ENCODE measurements at regions not wholly inside any gene's neighbourhood (a gene's known extent, or its start where the extent isn't known, plus 50 kb on each side); places are given as distances from the start of the nearest gene placed in this dataset.

DNA sequence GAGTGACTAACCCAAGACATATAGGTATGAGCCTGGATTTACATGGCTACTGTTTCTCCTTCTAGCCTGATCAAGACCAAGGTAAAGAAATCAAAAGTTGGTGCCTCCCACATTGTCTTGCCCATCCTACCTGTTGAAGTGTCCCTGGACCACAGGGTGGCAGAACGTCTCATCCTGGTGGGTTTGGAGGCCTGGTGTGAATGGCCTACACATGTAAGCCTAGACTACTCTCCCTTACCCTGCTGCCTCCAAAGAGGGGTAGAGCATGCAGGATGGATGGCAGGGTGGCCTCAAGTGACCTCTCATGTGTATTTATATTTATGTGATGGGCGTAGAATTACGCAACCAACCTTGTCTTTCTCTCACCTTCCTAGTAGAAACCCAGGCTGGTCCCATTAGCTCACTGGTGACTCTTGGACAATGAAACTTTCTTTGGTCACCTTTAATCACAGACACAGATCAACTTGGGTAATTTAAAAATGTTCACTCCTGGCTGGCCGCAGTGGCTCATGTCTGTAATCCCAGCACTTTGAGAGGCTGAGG lies 73.3 kb upstream of the SOD3 start:
- ChIA-PET POLR2A (no interaction called here), CTCF (no interaction called here)
- WGBS (ENCODE audit: insufficient coverage): 100% methylated on average over 1 of the region's 4 CpGs
- H3K9me3 ChIP-seq (ENCODE audit: control extremely low read depth in 1 of 3, control insufficient read depth in 2 of 3, insufficient read depth in 1 of 3, low read length in 2 of 3): peaks cover 0 to 5% (median 0%) of the 10 kb centered on the region in 3 donors
- H3K79me2 ChIP-seq (ENCODE audit: control insufficient read depth, insufficient read depth, low read length): no peaks in the 10 kb centered on the region
- no peaks in the 10 kb centered on the region for H3K27me3 ChIP-seq (replicated peaks in 1 of 4; ENCODE audit: control extremely low read depth in 1 of 4, control insufficient read depth in 3 of 4, insufficient read depth in 4 of 4, low read length in 3 of 4)
- no peaks in the 10 kb centered on the region for H3K4me1 ChIP-seq (ENCODE audit: control insufficient read depth in 2 of 2, insufficient read depth in 2 of 2, low read length in 2 of 2)
- Mint-ChIP-seq H3K27ac (no peak overlapping the region), H3K9me3 (ENCODE audit: insufficient read depth) (no peaks in the 10 kb centered on the region), H3K4me1 (no peaks in the 10 kb centered on the region), H3K4me3 (no peak overlapping the region), H3K27me3 (peaks cover 8% of the 10 kb centered on the region)
- DNase-seq (no peak), ATAC-seq (ENCODE audit: low read depth) (no peak)
- TF ChIP-seq, protein P1, sequence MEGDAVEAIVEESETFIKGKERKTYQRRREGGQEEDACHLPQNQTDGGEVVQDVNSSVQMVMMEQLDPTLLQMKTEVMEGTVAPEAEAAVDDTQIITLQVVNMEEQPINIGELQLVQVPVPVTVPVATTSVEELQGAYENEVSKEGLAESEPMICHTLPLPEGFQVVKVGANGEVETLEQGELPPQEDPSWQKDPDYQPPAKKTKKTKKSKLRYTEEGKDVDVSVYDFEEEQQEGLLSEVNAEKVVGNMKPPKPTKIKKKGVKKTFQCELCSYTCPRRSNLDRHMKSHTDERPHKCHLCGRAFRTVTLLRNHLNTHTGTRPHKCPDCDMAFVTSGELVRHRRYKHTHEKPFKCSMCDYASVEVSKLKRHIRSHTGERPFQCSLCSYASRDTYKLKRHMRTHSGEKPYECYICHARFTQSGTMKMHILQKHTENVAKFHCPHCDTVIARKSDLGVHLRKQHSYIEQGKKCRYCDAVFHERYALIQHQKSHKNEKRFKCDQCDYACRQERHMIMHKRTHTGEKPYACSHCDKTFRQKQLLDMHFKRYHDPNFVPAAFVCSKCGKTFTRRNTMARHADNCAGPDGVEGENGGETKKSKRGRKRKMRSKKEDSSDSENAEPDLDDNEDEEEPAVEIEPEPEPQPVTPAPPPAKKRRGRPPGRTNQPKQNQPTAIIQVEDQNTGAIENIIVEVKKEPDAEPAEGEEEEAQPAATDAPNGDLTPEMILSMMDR (IDR thresholded peaks at IDR 0.05): no peak
- no peak for TF ChIP-seq EZH2 (IDR thresholded peaks at IDR 0.05; ENCODE audit: borderline replicate concordance, insufficient read depth, low read depth, low read length, poor library complexity, severe bottlenecking)
- intact Hi-C loops (cut with micrococcal nuclease): no loop called here
- H3K27ac ChIP-seq (ENCODE audit: low read length in 2 of 2): no peak overlapping the region
- no peak overlapping the region for H3K4me3 ChIP-seq (ENCODE audit: control extremely low read depth in 1 of 5, extremely low read depth in 1 of 5, insufficient read depth in 1 of 5, low read depth in 2 of 5, low read length in 4 of 5)
- no peak overlapping the region for H2AFZ ChIP-seq (ENCODE audit: insufficient read depth, low read depth, low read length, poor library complexity, severe bottlenecking)
- H3K9ac ChIP-seq (ENCODE audit: low read length): no peak overlapping the region
- H3K4me2 ChIP-seq (replicated peaks; ENCODE audit: low read depth, low read length, poor library complexity, severe bottlenecking): no peak overlapping the region
- no peaks in the 10 kb centered on the region for H3K36me3 ChIP-seq (replicated peaks in 1 of 2; ENCODE audit: control extremely low read depth in 1 of 2, control insufficient read depth in 1 of 2, extremely low read depth in 1 of 2, insufficient read depth in 2 of 2, low read length in 1 of 2)
- no peaks in the 10 kb centered on the region for H4K20me1 ChIP-seq (ENCODE audit: control insufficient read depth, insufficient read depth, low read length, poor library complexity, severe bottlenecking)

DNA sequence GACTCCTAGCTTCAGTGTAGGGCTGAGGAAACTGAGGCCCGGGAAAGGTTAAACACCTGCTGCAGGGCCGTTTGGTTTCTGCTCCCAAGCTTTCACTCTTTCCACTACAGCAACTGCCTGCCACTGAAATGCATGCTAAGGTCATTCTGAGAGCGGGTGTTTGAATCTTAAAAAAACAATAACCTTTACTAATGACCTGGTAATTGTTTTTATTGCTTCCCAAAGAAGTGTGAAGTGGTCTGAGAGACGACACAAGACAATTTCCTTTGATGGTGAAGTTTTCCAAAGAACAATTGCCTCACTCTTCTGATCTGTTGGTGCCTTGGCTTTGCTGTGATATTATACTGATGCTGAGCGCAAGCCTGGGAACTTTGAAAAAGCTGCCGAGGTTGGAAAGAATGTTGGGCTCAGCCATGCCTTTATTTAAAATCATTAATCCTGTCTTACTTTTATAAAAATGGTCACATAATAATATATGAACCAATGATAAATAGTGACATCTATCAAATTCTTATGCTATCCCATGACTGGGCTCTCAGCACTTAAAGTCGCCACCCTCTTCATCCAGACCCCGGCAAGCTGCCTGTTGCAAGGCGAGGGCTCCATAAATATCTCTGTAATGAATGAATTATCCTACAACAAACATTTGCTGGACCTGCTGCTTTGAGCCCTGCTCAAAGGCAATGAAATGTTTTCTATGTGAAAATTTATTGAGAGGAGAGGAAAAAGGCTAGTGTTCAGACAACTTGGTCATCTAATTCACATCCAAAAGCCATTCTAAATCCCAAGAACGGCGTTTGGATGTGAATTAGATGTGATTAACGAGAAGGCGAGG lies 67.8 kb upstream of the SOD3 start:
- no peak overlapping the region for H2AFZ ChIP-seq (ENCODE audit: insufficient read depth, low read depth, low read length, poor library complexity, severe bottlenecking)
- ATAC-seq (ENCODE audit: low read depth) (no peak), DNase-seq (no peak)
- H3K4me1 ChIP-seq (ENCODE audit: control insufficient read depth in 2 of 2, insufficient read depth in 2 of 2, low read length in 2 of 2): no peaks in the 10 kb centered on the region
- H3K27ac Mint-ChIP-seq: no peak overlapping the region
- intact Hi-C loops (cut with micrococcal nuclease): no loop called here
- no peaks in the 10 kb centered on the region for H3K36me3 ChIP-seq (replicated peaks in 1 of 2; ENCODE audit: control extremely low read depth in 1 of 2, control insufficient read depth in 1 of 2, extremely low read depth in 1 of 2, insufficient read depth in 2 of 2, low read length in 1 of 2)
- no peaks in the 10 kb centered on the region for H3K4me1 Mint-ChIP-seq
- no peak overlapping the region for H3K27ac ChIP-seq (ENCODE audit: low read length in 2 of 2)
- H4K20me1 ChIP-seq (ENCODE audit: control insufficient read depth, insufficient read depth, low read length, poor library complexity, severe bottlenecking): no peaks in the 10 kb centered on the region
- no peaks in the 10 kb centered on the region for H3K27me3 ChIP-seq (replicated peaks in 1 of 4; ENCODE audit: control extremely low read depth in 1 of 4, control insufficient read depth in 3 of 4, insufficient read depth in 4 of 4, low read length in 3 of 4)
- no peaks in the 10 kb centered on the region for H3K9me3 Mint-ChIP-seq (ENCODE audit: insufficient read depth)
- H3K4me2 ChIP-seq (replicated peaks; ENCODE audit: low read depth, low read length, poor library complexity, severe bottlenecking): no peak overlapping the region
- WGBS (ENCODE audit: insufficient coverage): 13% methylated on average over 1 of the region's 13 CpGs
- peaks cover 11% of the 10 kb centered on the region for H3K27me3 Mint-ChIP-seq
- no peak overlapping the region for H3K9ac ChIP-seq (ENCODE audit: low read length)
- no peak overlapping the region for H3K4me3 ChIP-seq (ENCODE audit: control extremely low read depth in 1 of 5, extremely low read depth in 1 of 5, insufficient read depth in 1 of 5, low read depth in 2 of 5, low read length in 4 of 5)
- H3K9me3 ChIP-seq (ENCODE audit: control extremely low read depth in 1 of 3, control insufficient read depth in 2 of 3, insufficient read depth in 1 of 3, low read length in 2 of 3): peaks cover 0 to 4% (median 0%) of the 10 kb centered on the region in 3 donors
- POLR2A ChIA-PET: no interaction called here
- TF ChIP-seq, protein P1 (IDR thresholded peaks at IDR 0.05): no peak
- no peak for TF ChIP-seq EZH2 (IDR thresholded peaks at IDR 0.05; ENCODE audit: borderline replicate concordance, insufficient read depth, low read depth, low read length, poor library complexity, severe bottlenecking)
- H3K4me3 Mint-ChIP-seq: no peak overlapping the region
- H3K79me2 ChIP-seq (ENCODE audit: control insufficient read depth, insufficient read depth, low read length): no peaks in the 10 kb centered on the region
- CTCF ChIA-PET: no interaction called here

Measured in B cell (primary cell).